ENCODE measurements at regions not wholly inside any gene's neighbourhood (a gene's known extent, or its start where the extent isn't known, plus 50 kb on each side); places are given as distances from the start of the nearest gene placed in this dataset.

GRCh38 chr1:201593200-201593921, 54.4 kb downstream of the NAV1 start:
- no peak overlapping the region for H2BK5ac ChIP-seq (ENCODE audit: low read depth, low read length, poor library complexity, severe bottlenecking)
- H2AK5ac ChIP-seq (ENCODE audit: low read length, severe bottlenecking) = no peak overlapping the region
- peak overlapping the region; percentile 96 for H2BK120ac ChIP-seq (ENCODE audit: low read depth, low read length)
- no peaks in the 10 kb centered on the region for H3K27me3 ChIP-seq (ENCODE audit: control insufficient read depth in 1 of 2, insufficient read depth in 1 of 2, low read length in 2 of 2)
- H3K4me1 ChIP-seq (ENCODE audit: control insufficient read depth, insufficient read depth, low read depth, low read length) = peaks cover 26% of the 10 kb centered on the region
- no peak overlapping the region for H3K14ac ChIP-seq (ENCODE audit: low read length in 2 of 2)
- H3K36me3 ChIP-seq (ENCODE audit: control insufficient read depth in 1 of 2, insufficient read depth in 2 of 2, low read depth in 1 of 2, low read length in 2 of 2) = peaks cover 33 to 60% of the 10 kb centered on the region in 2 experiments
- no peak overlapping the region for H3K4me2 ChIP-seq (ENCODE audit: low read length, poor library complexity, severe bottlenecking)
- peak overlapping the region; percentile 62 to 77 for H3K4ac ChIP-seq (ENCODE audit: low read depth in 1 of 2, low read length in 2 of 2)
- H4K8ac ChIP-seq (ENCODE audit: low read length) = peak overlapping the region; percentile 85
- no peak overlapping the region for H3K27ac ChIP-seq (ENCODE audit: low read length, poor library complexity, severe bottlenecking)
- H4K91ac ChIP-seq (ENCODE audit: low read length) = peak overlapping the region; percentile 93
- H3K4me3 ChIP-seq (ENCODE audit: insufficient read depth in 1 of 2, low read depth in 1 of 2, low read length in 2 of 2) = peak overlapping the region in 1 of 2 experiments; percentile 48
- H3K18ac ChIP-seq (ENCODE audit: low read depth in 1 of 2, low read length in 2 of 2) = peak overlapping the region; percentile 88 to 92
- H2AFZ ChIP-seq (ENCODE audit: low read depth, low read length) = no peak overlapping the region
- H3K9me3 ChIP-seq (ENCODE audit: control insufficient read depth, low read length) = no peaks in the 10 kb centered on the region
- peak overlapping the region; percentile 96 to 97 for H2BK12ac ChIP-seq (ENCODE audit: low read length in 2 of 2)
- peak overlapping the region; percentile 50 for H3K9ac ChIP-seq (ENCODE audit: low read length)
- DNase-seq = peak; percentile 100
- H3K23ac ChIP-seq (ENCODE audit: low read length in 2 of 2) = no peak overlapping the region
- WGBS = 7% methylated on average over 4 of the region's 7 CpGs
- peaks cover 54% of the 10 kb centered on the region for H3K79me1 ChIP-seq (replicated peaks; ENCODE audit: low read length, poor library complexity, severe bottlenecking)
- H2BK15ac ChIP-seq (ENCODE audit: low read depth, poor library complexity, severe bottlenecking) = no peak overlapping the region

- Histone ChIP-seq H3K4me3 (ENCODE audit: insufficient read depth in 1 of 2, low read depth in 1 of 2, low read length in 2 of 2) (no peak overlapping the region), H3K36me3 (ENCODE audit: control insufficient read depth in 1 of 2, insufficient read depth in 2 of 2, low read depth in 1 of 2, low read length in 2 of 2) (peaks cover 35 to 59% of the 10 kb centered on the region in 2 experiments), H2BK5ac (ENCODE audit: low read depth, low read length, poor library complexity, severe bottlenecking) (no peak overlapping the region), H3K18ac (ENCODE audit: low read depth in 1 of 2, low read length in 2 of 2) (peak overlapping the region; percentile 40 to 81), H3K4ac (ENCODE audit: low read depth in 1 of 2, low read length in 2 of 2) (peak overlapping the region in 1 of 2 experiments; percentile 77), H4K91ac (ENCODE audit: low read length) (peak overlapping the region; percentile 28), H3K4me2 (ENCODE audit: low read length, poor library complexity, severe bottlenecking) (no peak overlapping the region), H3K79me1 (replicated peaks; ENCODE audit: low read length, poor library complexity, severe bottlenecking) (peaks cover 64% of the 10 kb centered on the region), H2BK12ac (ENCODE audit: low read length in 2 of 2) (peak overlapping the region; percentile 35 to 88), H3K14ac (ENCODE audit: low read length in 2 of 2) (peak overlapping the region in 1 of 2 experiments; percentile 49), H2BK15ac (ENCODE audit: low read depth, poor library complexity, severe bottlenecking) (no peak overlapping the region), H3K27me3 (ENCODE audit: control insufficient read depth in 1 of 2, insufficient read depth in 1 of 2, low read length in 2 of 2) (no peaks in the 10 kb centered on the region), H3K9ac (ENCODE audit: low read length) (no peak overlapping the region), H2AK5ac (ENCODE audit: low read length, severe bottlenecking) (no peak overlapping the region), H3K9me3 (ENCODE audit: control insufficient read depth, low read length) (no peaks in the 10 kb centered on the region), H3K4me1 (ENCODE audit: control insufficient read depth, insufficient read depth, low read depth, low read length) (peaks cover 30% of the 10 kb centered on the region), H2BK120ac (ENCODE audit: low read depth, low read length) (peak overlapping the region; percentile 71), H3K27ac (ENCODE audit: low read length, poor library complexity, severe bottlenecking) (no peak overlapping the region), H3K23ac (ENCODE audit: low read length in 2 of 2) (no peak overlapping the region), H4K8ac (ENCODE audit: low read length) (no peak overlapping the region), H2AFZ (ENCODE audit: low read depth, low read length) (no peak overlapping the region)
- 49% methylated on average over 8 of the region's 9 CpGs for WGBS
- DNase-seq = peak; percentile 56
These were observed 55.8 kb downstream of the NAV1 start for GRCh38 chr1:201594575-201595245.

GRCh38 chr1:201595381-201595780, 56.5 kb downstream of the NAV1 start:
- Histone ChIP-seq H3K79me1 (replicated peaks; ENCODE audit: low read length, poor library complexity, severe bottlenecking) (peaks cover 64% of the 10 kb centered on the region), H2BK15ac (ENCODE audit: low read depth, poor library complexity, severe bottlenecking) (no peak overlapping the region), H3K4me1 (ENCODE audit: control insufficient read depth, insufficient read depth, low read depth, low read length) (peaks cover 30% of the 10 kb centered on the region), H3K4ac (ENCODE audit: low read depth in 1 of 2, low read length in 2 of 2) (no peak overlapping the region), H3K18ac (ENCODE audit: low read depth in 1 of 2, low read length in 2 of 2) (no peak overlapping the region), H2BK5ac (ENCODE audit: low read depth, low read length, poor library complexity, severe bottlenecking) (no peak overlapping the region), H4K91ac (ENCODE audit: low read length) (no peak overlapping the region), H3K4me2 (ENCODE audit: low read length, poor library complexity, severe bottlenecking) (no peak overlapping the region), H3K27me3 (ENCODE audit: control insufficient read depth in 1 of 2, insufficient read depth in 1 of 2, low read length in 2 of 2) (no peaks in the 10 kb centered on the region), H2AFZ (ENCODE audit: low read depth, low read length) (no peak overlapping the region), H3K23ac (ENCODE audit: low read length in 2 of 2) (no peak overlapping the region), H3K36me3 (ENCODE audit: control insufficient read depth in 1 of 2, insufficient read depth in 2 of 2, low read depth in 1 of 2, low read length in 2 of 2) (peaks cover 30 to 52% of the 10 kb centered on the region in 2 experiments), H2AK5ac (ENCODE audit: low read length, severe bottlenecking) (no peak overlapping the region), H2BK120ac (ENCODE audit: low read depth, low read length) (no peak overlapping the region), H3K9ac (ENCODE audit: low read length) (no peak overlapping the region), H3K9me3 (ENCODE audit: control insufficient read depth, low read length) (no peaks in the 10 kb centered on the region), H2BK12ac (ENCODE audit: low read length in 2 of 2) (peak overlapping the region in 1 of 2 experiments; percentile 38), H3K14ac (ENCODE audit: low read length in 2 of 2) (no peak overlapping the region), H3K4me3 (ENCODE audit: insufficient read depth in 1 of 2, low read depth in 1 of 2, low read length in 2 of 2) (no peak overlapping the region), H4K8ac (ENCODE audit: low read length) (no peak overlapping the region), H3K27ac (ENCODE audit: low read length, poor library complexity, severe bottlenecking) (no peak overlapping the region)
- WGBS = 83% methylated on average over 2 of the region's 4 CpGs
- DNase-seq = no peak

GRCh38 chr1:201596101-201596868, 57.4 kb downstream of the NAV1 start:
- DNase-seq = no peak
- Histone ChIP-seq H4K91ac (ENCODE audit: low read length) (no peak overlapping the region), H3K9me3 (ENCODE audit: control insufficient read depth, low read length) (no peaks in the 10 kb centered on the region), H2BK12ac (ENCODE audit: low read length in 2 of 2) (peak overlapping the region in 1 of 2 experiments; percentile 15), H2AFZ (ENCODE audit: low read depth, low read length) (no peak overlapping the region), H3K23ac (ENCODE audit: low read length in 2 of 2) (no peak overlapping the region), H3K4me1 (ENCODE audit: control insufficient read depth, insufficient read depth, low read depth, low read length) (peaks cover 33% of the 10 kb centered on the region), H4K8ac (ENCODE audit: low read length) (no peak overlapping the region), H2BK15ac (ENCODE audit: low read depth, poor library complexity, severe bottlenecking) (no peak overlapping the region), H3K27me3 (ENCODE audit: control insufficient read depth in 1 of 2, insufficient read depth in 1 of 2, low read length in 2 of 2) (no peaks in the 10 kb centered on the region), H3K4ac (ENCODE audit: low read depth in 1 of 2, low read length in 2 of 2) (no peak overlapping the region), H3K9ac (ENCODE audit: low read length) (no peak overlapping the region), H3K14ac (ENCODE audit: low read length in 2 of 2) (no peak overlapping the region), H2AK5ac (ENCODE audit: low read length, severe bottlenecking) (no peak overlapping the region), H2BK5ac (ENCODE audit: low read depth, low read length, poor library complexity, severe bottlenecking) (no peak overlapping the region), H3K4me2 (ENCODE audit: low read length, poor library complexity, severe bottlenecking) (no peak overlapping the region), H2BK120ac (ENCODE audit: low read depth, low read length) (no peak overlapping the region), H3K4me3 (ENCODE audit: insufficient read depth in 1 of 2, low read depth in 1 of 2, low read length in 2 of 2) (no peak overlapping the region), H3K36me3 (ENCODE audit: control insufficient read depth in 1 of 2, insufficient read depth in 2 of 2, low read depth in 1 of 2, low read length in 2 of 2) (peaks cover 24 to 43% of the 10 kb centered on the region in 2 experiments), H3K18ac (ENCODE audit: low read depth in 1 of 2, low read length in 2 of 2) (no peak overlapping the region), H3K27ac (ENCODE audit: low read length, poor library complexity, severe bottlenecking) (no peak overlapping the region), H3K79me1 (replicated peaks; ENCODE audit: low read length, poor library complexity, severe bottlenecking) (peaks cover 58% of the 10 kb centered on the region)
- WGBS = 93% methylated on average over 4 of the region's 4 CpGs

Data from mesenchymal stem cell (in vitro differentiated cells and primary cell).